ENCODE measurements at regions not wholly inside any gene's neighbourhood (a gene's known extent, or its start where the extent isn't known, plus 50 kb on each side); places are given as distances from the start of the nearest gene placed in this dataset.

DNA sequence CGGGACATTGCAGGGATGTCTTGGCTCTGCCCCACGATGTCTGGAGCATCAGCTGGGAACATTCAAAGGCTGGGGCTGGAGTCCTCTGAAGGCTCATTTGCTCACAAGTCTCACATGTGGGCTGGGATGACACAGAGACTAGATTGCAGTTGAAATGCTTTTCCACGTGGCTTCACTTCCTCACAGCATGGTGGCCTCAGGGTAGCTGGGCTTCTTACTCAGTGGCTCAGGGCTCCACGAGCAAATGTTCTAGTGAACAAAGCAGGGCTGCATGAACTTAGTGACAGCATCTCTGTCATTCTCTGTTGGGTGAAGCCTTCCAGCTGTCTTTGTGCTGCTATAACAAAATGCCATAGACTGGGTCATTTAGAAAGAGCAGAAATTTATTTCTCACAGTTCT is 247.0 kb upstream of the POU3F1 start:
- Histone ChIP-seq H3K4me3 (no peak overlapping the region), H3K9me3 (no peaks in the 10 kb centered on the region), H3K27me3 (ENCODE audit: low read depth) (peaks cover 16% of the 10 kb centered on the region), H3K36me3 (no peaks in the 10 kb centered on the region), H3K27ac (no peak overlapping the region), H3K4me1 (no peaks in the 10 kb centered on the region)
- DNase-seq (no peak), ATAC-seq (no peak)
- TF ChIP-seq, protein P1, sequence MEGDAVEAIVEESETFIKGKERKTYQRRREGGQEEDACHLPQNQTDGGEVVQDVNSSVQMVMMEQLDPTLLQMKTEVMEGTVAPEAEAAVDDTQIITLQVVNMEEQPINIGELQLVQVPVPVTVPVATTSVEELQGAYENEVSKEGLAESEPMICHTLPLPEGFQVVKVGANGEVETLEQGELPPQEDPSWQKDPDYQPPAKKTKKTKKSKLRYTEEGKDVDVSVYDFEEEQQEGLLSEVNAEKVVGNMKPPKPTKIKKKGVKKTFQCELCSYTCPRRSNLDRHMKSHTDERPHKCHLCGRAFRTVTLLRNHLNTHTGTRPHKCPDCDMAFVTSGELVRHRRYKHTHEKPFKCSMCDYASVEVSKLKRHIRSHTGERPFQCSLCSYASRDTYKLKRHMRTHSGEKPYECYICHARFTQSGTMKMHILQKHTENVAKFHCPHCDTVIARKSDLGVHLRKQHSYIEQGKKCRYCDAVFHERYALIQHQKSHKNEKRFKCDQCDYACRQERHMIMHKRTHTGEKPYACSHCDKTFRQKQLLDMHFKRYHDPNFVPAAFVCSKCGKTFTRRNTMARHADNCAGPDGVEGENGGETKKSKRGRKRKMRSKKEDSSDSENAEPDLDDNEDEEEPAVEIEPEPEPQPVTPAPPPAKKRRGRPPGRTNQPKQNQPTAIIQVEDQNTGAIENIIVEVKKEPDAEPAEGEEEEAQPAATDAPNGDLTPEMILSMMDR (IDR thresholded peaks at IDR 0.05) = no peak
- intact Hi-C loops (cut with DNase I) = no loop called here

DNA sequence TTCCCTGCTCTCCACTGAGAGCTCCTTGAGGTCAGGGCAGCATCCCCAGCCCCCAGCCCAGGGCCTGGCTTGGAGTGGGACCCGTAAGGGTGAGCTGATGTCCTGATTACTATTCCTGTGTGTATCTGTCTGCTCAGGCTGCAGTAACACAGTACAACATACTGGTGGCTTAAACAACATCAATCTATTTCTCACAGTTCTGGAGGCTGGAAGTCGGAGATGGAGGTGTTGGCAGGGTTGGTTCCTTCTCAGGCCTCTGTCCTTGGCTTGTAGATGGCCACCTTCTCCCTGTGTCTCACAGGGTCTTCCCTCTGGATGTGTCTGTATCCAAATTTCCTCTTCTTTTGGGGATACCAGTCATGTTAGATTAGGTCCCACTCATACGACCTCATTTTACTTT is 246.4 kb upstream of the POU3F1 start:
- Histone ChIP-seq H3K4me1 (no peaks in the 10 kb centered on the region), H3K27ac (no peak overlapping the region), H3K9me3 (no peaks in the 10 kb centered on the region), H3K36me3 (no peaks in the 10 kb centered on the region), H3K4me3 (no peak overlapping the region), H3K27me3 (ENCODE audit: low read depth) (peaks cover 10% of the 10 kb centered on the region)
- intact Hi-C loops (cut with DNase I) = no loop called here
- TF ChIP-seq, protein P1 (IDR thresholded peaks at IDR 0.05) = no peak
- DNase-seq (no peak), ATAC-seq (no peak)

DNA sequence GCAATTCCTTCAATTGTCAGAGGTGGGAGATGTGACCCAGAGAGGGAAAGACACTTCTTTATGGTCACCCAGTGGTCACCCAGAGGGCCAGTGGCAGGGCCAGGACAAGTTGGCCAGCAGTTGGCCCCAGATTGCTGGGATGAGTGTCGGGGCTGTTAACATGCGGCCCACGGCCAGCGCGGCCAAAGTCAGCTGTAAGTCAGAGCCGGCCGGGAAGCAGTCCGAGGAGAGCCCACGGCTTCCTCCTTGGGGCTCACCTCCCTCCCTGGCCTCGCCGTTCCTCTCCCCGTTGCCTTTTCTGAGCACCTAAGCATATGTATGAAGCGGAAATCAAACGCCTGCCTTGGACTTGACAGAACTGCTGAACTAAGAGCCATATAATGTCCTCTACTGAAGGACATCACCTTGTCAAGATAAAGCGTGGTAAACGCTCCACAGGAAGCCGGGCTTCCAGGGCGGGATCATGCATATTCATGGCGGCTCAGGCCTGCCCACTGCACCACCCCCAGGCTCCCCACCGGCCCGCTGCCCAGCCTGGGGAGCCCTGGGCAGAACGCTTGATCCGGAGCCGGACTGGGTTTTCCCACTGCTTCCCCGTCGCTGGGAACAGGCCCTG is 245.4 kb upstream of the POU3F1 start:
- DNase-seq (no peak), ATAC-seq (no peak)
- Histone ChIP-seq H3K36me3 (no peaks in the 10 kb centered on the region), H3K4me1 (no peaks in the 10 kb centered on the region), H3K27me3 (ENCODE audit: low read depth) (peaks cover 9% of the 10 kb centered on the region), H3K9me3 (no peaks in the 10 kb centered on the region), H3K4me3 (peak overlapping the region; percentile 29), H3K27ac (no peak overlapping the region)
- TF ChIP-seq, protein P1 (IDR thresholded peaks at IDR 0.05) = no peak
- intact Hi-C loops (cut with DNase I) = no loop called here

DNA sequence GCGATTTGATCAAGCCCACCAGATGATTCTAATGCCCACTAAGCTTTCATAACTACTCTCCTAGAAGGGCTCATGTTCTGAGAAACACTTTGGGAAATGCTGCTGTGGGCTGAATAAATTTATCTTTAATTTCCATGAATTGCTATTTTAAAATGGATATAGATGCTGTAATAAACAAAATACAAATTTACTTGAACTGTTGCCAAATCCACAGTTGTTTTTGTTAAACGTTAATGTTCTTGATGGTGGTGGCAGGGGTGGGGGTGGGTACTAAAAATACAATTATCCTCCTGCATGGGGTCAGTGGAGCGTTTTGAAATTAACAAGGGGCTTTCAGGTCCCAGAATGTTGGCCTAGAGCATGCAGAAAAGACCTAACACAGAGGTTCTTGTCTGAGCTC is 244.7 kb upstream of the POU3F1 start:
- Histone ChIP-seq H3K9me3 (no peaks in the 10 kb centered on the region), H3K27ac (no peak overlapping the region), H3K36me3 (no peaks in the 10 kb centered on the region), H3K4me3 (no peak overlapping the region), H3K27me3 (ENCODE audit: low read depth) (peaks cover 9% of the 10 kb centered on the region), H3K4me1 (no peaks in the 10 kb centered on the region)
- TF ChIP-seq, protein P1 (IDR thresholded peaks at IDR 0.05) = no peak
- no peak for DNase-seq
- intact Hi-C loops (cut with DNase I) = no loop called here
- no peak for ATAC-seq

DNA sequence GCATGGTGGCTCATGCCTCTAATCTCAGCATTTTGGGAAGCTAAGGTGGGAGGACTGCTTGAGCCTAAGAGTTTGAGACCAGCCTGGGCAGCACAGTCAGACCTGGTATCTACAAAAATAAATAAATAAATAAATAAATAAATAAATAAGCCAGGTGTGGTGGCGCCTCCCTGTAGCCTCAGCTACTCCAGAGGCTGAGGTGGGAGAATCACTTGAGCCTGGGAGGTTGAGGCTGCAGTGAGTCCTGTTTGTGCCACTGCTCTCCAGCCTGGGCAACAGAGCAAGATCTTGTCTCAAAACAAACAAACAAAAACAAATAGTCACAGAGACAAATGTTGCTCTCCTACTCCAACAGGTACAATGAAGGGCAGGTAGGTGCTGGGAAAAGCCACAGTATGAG is 242.4 kb upstream of the POU3F1 start:
- no peaks in the 10 kb centered on the region for H3K36me3 ChIP-seq
- H3K4me1 ChIP-seq = no peaks in the 10 kb centered on the region
- no peak overlapping the region for H3K27ac ChIP-seq
- H3K27me3 ChIP-seq (ENCODE audit: low read depth) = peaks cover 9% of the 10 kb centered on the region
- H3K9me3 ChIP-seq = no peaks in the 10 kb centered on the region
- H3K4me3 ChIP-seq = no peak overlapping the region
- intact Hi-C loops (cut with DNase I) = no loop called here
- TF ChIP-seq, protein P1 (IDR thresholded peaks at IDR 0.05) = no peak
- no peak for DNase-seq
- no peak for ATAC-seq
